Activated T-helper 17 cell treated with anti-CD3 and anti-CD28 coated beads, Interleukin-2, amount 50 U/mL, for 72 hours (primary cell): ENCODE measurements at regions not wholly inside any gene's neighbourhood (a gene's known extent, or its start where the extent isn't known, plus 50 kb on each side); places are given as distances from the start of the nearest gene placed in this dataset.

Source experiments
- ATAC-seq: fragments of 150-1000 bp; cut with Tn5 transposase; replicated peaks from 2 replicates; pipeline ENCODE4 v1.10.0; 2021; ENCODE audit warnings: mild to moderate bottlenecking, moderate library complexity
- H3K27ac Mint-ChIP-seq: one replicate; pipeline ENCODE4 v1.8.0; 2022; ENCODE audit warnings: mixed read lengths
- H3K27me3 Mint-ChIP-seq: one replicate; pipeline ENCODE4 v1.8.0; 2022; ENCODE audit warnings: mixed read lengths
- H3K36me3 Mint-ChIP-seq: one replicate; pipeline ENCODE4 v1.8.0; 2022; ENCODE audit warnings: low read depth, mild to moderate bottlenecking, mixed read lengths
- H3K4me1 Mint-ChIP-seq: one replicate; pipeline ENCODE4 v1.8.0; 2022; ENCODE audit warnings: mixed read lengths
- H3K4me3 Mint-ChIP-seq: one replicate; pipeline ENCODE4 v1.8.0; 2022; ENCODE audit warnings: mild to moderate bottlenecking, mixed read lengths
- H3K9me3 Mint-ChIP-seq: one replicate; pipeline ENCODE4 v1.8.0; 2022; ENCODE audit warnings: mixed read lengths

DNA sequence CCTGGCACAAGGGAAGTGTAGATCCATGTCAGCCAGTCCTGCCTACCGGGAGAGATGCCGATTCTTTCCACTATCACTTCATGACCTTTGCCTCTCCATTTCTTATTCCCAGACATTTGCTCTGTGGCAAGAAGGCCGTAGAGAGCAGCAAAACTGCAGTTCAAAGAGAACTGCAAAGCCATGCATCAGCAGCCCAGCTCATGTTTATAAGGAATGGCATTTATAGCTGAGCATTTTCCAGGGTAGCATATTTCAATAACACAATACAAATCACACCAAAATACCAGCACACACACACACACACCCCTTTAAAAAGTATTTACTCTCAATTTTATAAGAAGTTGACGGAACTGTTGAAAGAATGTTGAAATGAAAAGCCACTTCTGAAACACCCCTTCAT, 126.7 kb upstream of the EGFLAM start:
- no peak for ATAC-seq
- no peak overlapping the region for H3K4me3 Mint-ChIP-seq
- H3K9me3 Mint-ChIP-seq, result no peaks in the 10 kb centered on the region
- no peaks in the 10 kb centered on the region for H3K4me1 Mint-ChIP-seq
- H3K27ac Mint-ChIP-seq, result no peak overlapping the region
- no peaks in the 10 kb centered on the region for H3K36me3 Mint-ChIP-seq
- H3K27me3 Mint-ChIP-seq, result peaks cover 10% of the 10 kb centered on the region

DNA sequence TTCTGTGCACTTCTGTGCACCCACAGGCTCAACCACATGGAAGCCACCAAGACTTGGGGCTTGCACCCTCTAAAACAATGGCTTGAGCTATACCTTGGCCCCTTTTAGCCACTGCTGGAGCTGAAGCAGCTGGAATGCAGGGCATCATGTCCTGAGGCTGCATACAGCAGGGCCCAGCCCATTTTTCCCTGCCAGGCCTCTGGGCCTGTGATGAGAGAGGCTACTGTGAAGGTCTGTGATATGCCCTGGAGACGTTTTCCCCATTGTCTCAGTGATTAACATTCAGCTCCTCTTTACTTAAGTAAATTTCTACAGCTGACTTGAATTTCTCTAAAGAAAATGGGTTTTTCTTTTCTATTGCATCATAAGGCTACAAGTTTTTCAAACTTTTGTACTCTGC, 134.0 kb upstream of the EGFLAM start:
- H3K27ac Mint-ChIP-seq, result no peak overlapping the region
- H3K27me3 Mint-ChIP-seq, result peaks cover 12% of the 10 kb centered on the region
- H3K9me3 Mint-ChIP-seq, result no peaks in the 10 kb centered on the region
- H3K36me3 Mint-ChIP-seq, result no peaks in the 10 kb centered on the region
- no peak overlapping the region for H3K4me3 Mint-ChIP-seq
- ATAC-seq, result no peak
- no peaks in the 10 kb centered on the region for H3K4me1 Mint-ChIP-seq

- Mint-ChIP-seq H3K36me3 (no peaks in the 10 kb centered on the region), H3K4me1 (no peaks in the 10 kb centered on the region), H3K4me3 (no peak overlapping the region), H3K27me3 (no peaks in the 10 kb centered on the region), H3K9me3 (no peaks in the 10 kb centered on the region), H3K27ac (no peak overlapping the region)
- no peak for ATAC-seq
Observed at GRCh38 chr5:38121420-38121819, 136.9 kb upstream of the EGFLAM start.

DNA sequence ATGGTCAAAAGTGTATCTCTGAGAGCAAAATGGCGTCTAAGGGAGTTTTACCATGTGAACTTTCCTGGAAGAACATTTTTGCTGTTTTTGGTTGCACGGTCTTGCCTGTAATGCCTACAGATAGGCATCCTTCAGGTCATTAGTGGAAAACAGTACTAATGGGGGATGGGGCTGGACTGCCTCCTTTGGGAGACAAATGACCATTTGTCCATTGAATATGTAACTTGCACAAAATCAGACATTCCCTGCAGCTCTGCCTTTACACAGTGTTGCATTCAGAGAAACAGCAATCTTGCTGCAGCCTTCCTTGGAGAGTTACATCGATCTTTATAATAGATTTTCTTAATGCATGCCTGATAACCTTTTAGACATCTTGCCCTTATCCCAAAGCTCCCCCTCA, 138.5 kb upstream of the EGFLAM start:
- Mint-ChIP-seq H3K27me3 (no peaks in the 10 kb centered on the region), H3K9me3 (no peaks in the 10 kb centered on the region), H3K4me1 (no peaks in the 10 kb centered on the region), H3K27ac (no peak overlapping the region), H3K4me3 (no peak overlapping the region), H3K36me3 (no peaks in the 10 kb centered on the region)
- no peak for ATAC-seq

DNA sequence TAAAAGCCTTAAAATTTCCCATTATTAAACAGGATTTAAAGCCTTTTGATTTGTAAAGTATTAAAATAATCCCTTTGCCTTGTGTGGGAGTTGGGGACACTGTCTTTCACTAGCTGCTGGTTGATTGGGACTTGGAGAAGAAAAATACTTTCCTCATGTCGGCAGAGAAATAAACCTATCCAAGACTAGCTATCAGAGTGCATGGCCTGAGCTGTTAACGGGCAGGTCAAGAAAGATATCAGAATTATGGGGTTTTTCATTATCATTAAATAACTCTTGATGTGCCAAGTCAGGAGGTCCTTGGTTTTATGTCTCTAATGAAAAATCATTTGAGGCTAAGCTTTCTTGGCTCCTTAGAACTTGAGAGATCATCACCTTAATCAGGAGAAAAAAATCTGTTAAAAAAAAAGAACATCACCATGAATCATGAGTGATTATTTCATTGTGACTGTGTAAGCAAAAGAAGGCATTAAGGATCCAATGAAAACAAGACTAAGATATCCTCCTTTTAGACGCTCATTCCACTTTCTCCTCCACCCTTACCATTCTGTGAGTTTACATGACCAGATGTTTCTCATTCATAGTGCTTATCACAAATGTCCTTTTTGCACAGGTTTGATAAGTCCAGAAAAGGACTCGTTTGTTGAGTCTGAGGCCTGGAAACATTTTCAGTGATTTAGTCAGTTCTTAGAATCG, 140.4 kb upstream of the EGFLAM start:
- H3K9me3 Mint-ChIP-seq, result no peaks in the 10 kb centered on the region
- no peak overlapping the region for H3K27ac Mint-ChIP-seq
- H3K4me3 Mint-ChIP-seq, result no peak overlapping the region
- H3K27me3 Mint-ChIP-seq, result peaks cover 6% of the 10 kb centered on the region
- no peaks in the 10 kb centered on the region for H3K4me1 Mint-ChIP-seq
- ATAC-seq, result no peak
- no peaks in the 10 kb centered on the region for H3K36me3 Mint-ChIP-seq

DNA sequence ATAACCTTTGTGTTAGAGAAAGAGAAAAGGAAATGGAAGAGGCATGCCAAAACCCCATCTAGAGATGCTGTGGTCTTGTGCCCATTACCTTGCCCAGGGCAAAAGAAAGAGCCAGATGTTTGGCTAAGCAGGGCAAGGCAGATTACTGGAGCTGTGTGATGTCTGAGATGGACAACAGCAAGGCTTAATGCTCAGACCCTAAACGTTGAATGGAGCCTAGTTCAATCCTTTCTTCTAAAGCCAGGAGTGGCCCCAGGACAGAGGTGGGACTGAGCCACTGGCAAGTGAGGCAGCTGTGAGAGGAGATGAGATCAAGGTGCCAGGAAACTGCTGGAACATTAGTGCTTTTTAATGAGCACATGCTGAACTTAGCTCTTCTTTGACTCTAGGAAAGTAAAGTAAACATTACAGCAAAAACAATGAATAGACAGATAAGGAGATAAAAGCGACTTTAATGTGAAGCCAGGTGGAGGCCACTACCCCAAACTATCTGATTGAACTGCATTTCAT, 143.0 kb upstream of the EGFLAM start:
- Mint-ChIP-seq H3K4me3 (no peak overlapping the region), H3K4me1 (no peaks in the 10 kb centered on the region), H3K9me3 (no peaks in the 10 kb centered on the region), H3K36me3 (no peaks in the 10 kb centered on the region), H3K27me3 (peaks cover 6% of the 10 kb centered on the region), H3K27ac (no peak overlapping the region)
- ATAC-seq, result no peak

GRCh38 chr5:38113880-38114279, 144.5 kb upstream of the EGFLAM start:
- Mint-ChIP-seq H3K4me1 (no peaks in the 10 kb centered on the region), H3K27ac (no peak overlapping the region), H3K4me3 (no peak overlapping the region), H3K36me3 (no peaks in the 10 kb centered on the region), H3K9me3 (no peaks in the 10 kb centered on the region), H3K27me3 (peaks cover 6% of the 10 kb centered on the region)
- ATAC-seq, result no peak

DNA sequence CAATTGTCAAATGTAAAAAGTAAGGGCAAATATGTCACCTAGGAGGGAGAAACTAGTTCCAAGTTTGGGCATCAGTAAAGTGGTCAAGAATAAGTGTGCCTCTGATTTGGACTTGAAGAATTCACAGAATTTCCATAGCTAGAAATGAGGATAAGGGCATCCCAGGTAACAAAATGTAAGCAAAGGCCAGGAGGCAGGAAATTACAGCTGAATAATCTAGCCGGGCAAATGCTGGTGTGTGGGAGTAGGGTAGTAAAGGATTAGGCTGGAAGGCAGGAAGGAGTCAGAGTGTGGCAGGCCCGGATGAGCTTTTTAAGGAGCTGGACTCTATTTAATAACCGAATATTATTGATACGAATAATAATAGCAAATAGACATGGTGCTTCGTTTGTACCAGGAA, 144.9 kb upstream of the EGFLAM start:
- Mint-ChIP-seq H3K27ac (no peak overlapping the region), H3K27me3 (peaks cover 6% of the 10 kb centered on the region), H3K4me1 (no peaks in the 10 kb centered on the region), H3K36me3 (no peaks in the 10 kb centered on the region), H3K9me3 (no peaks in the 10 kb centered on the region), H3K4me3 (no peak overlapping the region)
- ATAC-seq, result no peak

DNA sequence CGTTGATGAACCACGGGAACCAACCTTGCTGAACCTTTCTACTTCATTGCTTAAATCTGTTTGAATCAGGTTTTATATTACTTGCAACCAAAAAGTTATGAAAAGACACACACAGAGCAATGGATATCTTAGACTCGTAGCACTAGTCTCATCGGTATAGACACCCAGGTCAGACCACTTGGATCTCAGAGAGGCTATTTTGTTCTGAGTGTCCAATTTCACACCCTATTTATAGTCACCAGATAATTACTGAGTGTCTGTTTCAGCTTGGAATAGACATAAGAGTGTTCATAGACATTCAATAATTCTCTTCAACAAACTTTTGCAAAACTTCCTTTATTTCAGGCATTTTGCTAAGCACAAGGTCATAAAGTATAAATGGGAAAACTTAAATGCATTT, 145.4 kb upstream of the EGFLAM start:
- Mint-ChIP-seq H3K9me3 (no peaks in the 10 kb centered on the region), H3K27me3 (peaks cover 6% of the 10 kb centered on the region), H3K4me1 (no peaks in the 10 kb centered on the region), H3K27ac (no peak overlapping the region), H3K4me3 (no peak overlapping the region), H3K36me3 (no peaks in the 10 kb centered on the region)
- ATAC-seq, result no peak

DNA sequence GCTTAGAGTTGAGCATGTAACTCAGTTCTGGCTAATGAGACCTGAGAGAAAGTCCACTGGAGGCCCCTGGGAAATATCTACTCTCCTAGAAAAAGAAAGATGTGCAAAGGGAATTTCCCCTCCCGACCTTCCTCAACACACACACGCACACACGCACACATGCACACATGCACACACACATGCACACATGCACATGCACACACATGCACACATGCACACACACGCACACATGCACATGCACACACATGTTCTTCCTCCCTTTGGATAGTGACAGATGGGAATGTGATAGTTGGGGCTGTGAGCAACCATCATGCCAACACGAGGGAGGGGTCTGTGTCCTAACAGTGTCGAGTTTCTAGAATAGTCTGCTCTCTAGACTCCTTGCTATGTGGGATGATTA, 148.2 kb upstream of the EGFLAM start:
- H3K27ac Mint-ChIP-seq, result no peak overlapping the region
- H3K27me3 Mint-ChIP-seq, result peaks cover 6% of the 10 kb centered on the region
- H3K36me3 Mint-ChIP-seq, result no peaks in the 10 kb centered on the region
- no peaks in the 10 kb centered on the region for H3K4me1 Mint-ChIP-seq
- H3K4me3 Mint-ChIP-seq, result no peak overlapping the region
- no peaks in the 10 kb centered on the region for H3K9me3 Mint-ChIP-seq
- ATAC-seq, result no peak

- Mint-ChIP-seq H3K27me3 (no peaks in the 10 kb centered on the region), H3K4me1 (no peaks in the 10 kb centered on the region), H3K9me3 (no peaks in the 10 kb centered on the region), H3K36me3 (no peaks in the 10 kb centered on the region), H3K4me3 (no peak overlapping the region), H3K27ac (no peak overlapping the region)
- no peak for ATAC-seq
Observed at GRCh38 chr5:38107096-38107495, 151.3 kb upstream of the EGFLAM start.

DNA sequence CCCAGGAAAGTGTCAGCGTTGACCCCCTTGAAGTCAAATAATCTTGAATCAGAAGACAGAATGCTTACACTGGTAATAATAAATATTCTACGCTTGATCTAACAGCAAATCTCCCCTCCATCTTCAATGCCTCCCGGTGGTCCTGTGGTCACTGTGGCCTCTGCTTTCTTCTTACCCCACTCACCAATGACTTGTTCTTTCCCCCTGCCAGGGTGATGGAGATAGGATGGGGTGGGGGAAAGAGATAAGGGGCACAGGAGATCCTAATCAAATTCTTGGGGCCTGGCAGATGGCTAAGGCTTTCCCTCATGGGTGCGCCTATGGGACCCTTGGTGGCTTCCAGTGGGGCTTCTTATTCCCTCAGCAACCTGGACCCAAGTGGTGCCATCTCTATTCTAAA, 152.6 kb upstream of the EGFLAM start:
- Mint-ChIP-seq H3K9me3 (no peaks in the 10 kb centered on the region), H3K27me3 (no peaks in the 10 kb centered on the region), H3K4me3 (no peak overlapping the region), H3K4me1 (no peaks in the 10 kb centered on the region), H3K27ac (no peak overlapping the region), H3K36me3 (no peaks in the 10 kb centered on the region)
- ATAC-seq, result no peak

GRCh38 chr5:38105231-38105570, 153.2 kb upstream of the EGFLAM start:
- no peaks in the 10 kb centered on the region for H3K36me3 Mint-ChIP-seq
- no peak overlapping the region for H3K4me3 Mint-ChIP-seq
- ATAC-seq, result no peak
- no peaks in the 10 kb centered on the region for H3K27me3 Mint-ChIP-seq
- no peaks in the 10 kb centered on the region for H3K4me1 Mint-ChIP-seq
- no peaks in the 10 kb centered on the region for H3K9me3 Mint-ChIP-seq
- no peak overlapping the region for H3K27ac Mint-ChIP-seq

- H3K27me3 Mint-ChIP-seq, result no peaks in the 10 kb centered on the region
- no peak overlapping the region for H3K27ac Mint-ChIP-seq
- ATAC-seq, result no peak
- no peak overlapping the region for H3K4me3 Mint-ChIP-seq
- no peaks in the 10 kb centered on the region for H3K9me3 Mint-ChIP-seq
- no peaks in the 10 kb centered on the region for H3K4me1 Mint-ChIP-seq
- H3K36me3 Mint-ChIP-seq, result no peaks in the 10 kb centered on the region
Observed at GRCh38 chr5:38104497-38105230, 153.7 kb upstream of the EGFLAM start.

DNA sequence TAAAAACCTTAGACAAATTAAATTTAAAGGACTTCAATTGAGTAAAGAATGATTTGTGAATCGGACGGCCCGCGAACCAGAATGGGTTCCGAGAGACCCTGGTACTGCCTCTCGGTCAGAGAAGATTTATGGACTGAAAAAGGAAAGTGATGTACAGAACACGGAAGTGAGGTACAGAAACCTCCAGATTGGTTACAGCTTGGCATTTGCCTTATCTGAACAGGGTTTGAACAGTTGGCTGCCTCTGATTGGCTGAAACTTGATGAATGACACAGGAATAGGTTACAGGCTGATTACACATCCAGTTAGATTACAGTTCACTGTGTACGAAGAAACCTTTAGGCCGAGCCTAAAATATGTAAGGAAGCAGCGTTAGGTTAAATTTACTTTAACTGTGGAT, 156.5 kb upstream of the EGFLAM start:
- Mint-ChIP-seq H3K36me3 (no peaks in the 10 kb centered on the region), H3K4me1 (no peaks in the 10 kb centered on the region), H3K27me3 (no peaks in the 10 kb centered on the region), H3K27ac (no peak overlapping the region), H3K9me3 (no peaks in the 10 kb centered on the region), H3K4me3 (no peak overlapping the region)
- ATAC-seq, result no peak
